HG03045 (cell line): ENCODE measurements at regions not wholly inside any gene's neighbourhood (a gene's known extent, or its start where the extent isn't known, plus 50 kb on each side); places are given as distances from the start of the nearest gene placed in this dataset.

Source experiments
- ATAC-seq: cut with Tn5 transposase; IDR thresholded peaks from one replicate; pipeline ENCODE4 v1.9.1; 2021; ENCODE audit warnings: mild to moderate bottlenecking, moderate library complexity; ENCODE audit not compliant: unreplicated experiment

GRCh38 chr12:45623221-45623620 is 106.3 kb upstream of the ARID2 start:
- no peak for ATAC-seq

- ATAC-seq, result no peak
These were observed 105.6 kb upstream of the ARID2 start for GRCh38 chr12:45623940-45624339.

GRCh38 chr12:45626965-45627364 is 102.5 kb upstream of the ARID2 start:
- ATAC-seq, result no peak

- no peak for ATAC-seq
These were observed 102.0 kb upstream of the ARID2 start for GRCh38 chr12:45627407-45628069.

GRCh38 chr12:45629292-45629691 is 100.2 kb upstream of the ARID2 start:
- ATAC-seq, result no peak

GRCh38 chr12:45633733-45634132 is 95.8 kb upstream of the ARID2 start:
- no peak for ATAC-seq

GRCh38 chr12:45634273-45634917 is 95.1 kb upstream of the ARID2 start:
- no peak for ATAC-seq

GRCh38 chr12:45637242-45637641 is 92.3 kb upstream of the ARID2 start:
- no peak for ATAC-seq

GRCh38 chr12:45637706-45638105 is 91.8 kb upstream of the ARID2 start:
- ATAC-seq, result no peak

GRCh38 chr12:45638386-45638785 is 91.1 kb upstream of the ARID2 start:
- no peak for ATAC-seq

- no peak for ATAC-seq
These were observed 85.0 kb upstream of the ARID2 start for GRCh38 chr12:45644541-45644940.

GRCh38 chr12:45646851-45647581 is 82.5 kb upstream of the ARID2 start:
- no peak for ATAC-seq

- ATAC-seq, result no peak
These were observed 81.4 kb upstream of the ARID2 start for GRCh38 chr12:45648070-45648469.

GRCh38 chr12:45651029-45651428 is 78.5 kb upstream of the ARID2 start:
- ATAC-seq, result no peak

GRCh38 chr12:45654002-45654665 is 75.4 kb upstream of the ARID2 start:
- ATAC-seq, result no peak

GRCh38 chr12:45655186-45655585 is 74.3 kb upstream of the ARID2 start:
- ATAC-seq, result no peak

GRCh38 chr12:45655743-45656142 is 73.8 kb upstream of the ARID2 start:
- no peak for ATAC-seq

- ATAC-seq, result no peak
These were observed 71.5 kb upstream of the ARID2 start for GRCh38 chr12:45658020-45658419.

GRCh38 chr12:45660330-45660729 is 69.2 kb upstream of the ARID2 start:
- ATAC-seq, result no peak

GRCh38 chr12:45663455-45663854 is 66.1 kb upstream of the ARID2 start:
- no peak for ATAC-seq

GRCh38 chr12:45665941-45666340 is 63.6 kb upstream of the ARID2 start:
- no peak for ATAC-seq

GRCh38 chr12:45666396-45666795 is 63.1 kb upstream of the ARID2 start:
- no peak for ATAC-seq
